Parathyroid adenoma (tissue), 2 donors: ENCODE measurements at regions not wholly inside any gene's neighbourhood (a gene's known extent, or its start where the extent isn't known, plus 50 kb on each side); places are given as distances from the start of the nearest gene placed in this dataset.

Experiments
- H2AFZ ChIP-seq: fragments of 300-600 bp; sonication (generic); one replicate; pipeline ENCODE4 v1.7.0; 2017; ENCODE audit warnings: antibody characterized with exemption, mild to moderate bottlenecking
- H3K27ac ChIP-seq: fragments of 300-600 bp; sonication (generic); one replicate; pipeline ENCODE4 v1.7.0; 2017
- H3K27me3 ChIP-seq: fragments of 300-600 bp; sonication (generic); one replicate; pipeline ENCODE4 v1.7.0; 2017; ENCODE audit warnings: low read length; ENCODE audit not compliant: control insufficient read depth, insufficient read depth
- H3K36me3 ChIP-seq: fragments of 300-600 bp; sonication (generic); one replicate; pipeline ENCODE4 v1.7.0; 2017; ENCODE audit warnings: low read length; ENCODE audit not compliant: control insufficient read depth, insufficient read depth
- H3K4me1 ChIP-seq: fragments of 300-600 bp; sonication (generic); one replicate; pipeline ENCODE4 v1.7.0; 2017; ENCODE audit warnings: control low read depth
- H3K4me2 ChIP-seq: fragments of 300-600 bp; sonication (generic); one replicate; pipeline ENCODE4 v1.7.0; 2017; ENCODE audit warnings: low read length
- H3K4me3 ChIP-seq: fragments of 300-600 bp; sonication (generic); one replicate; pipeline ENCODE4 v1.7.0; 2017; ENCODE audit warnings: low read depth, low read length
- H3K79me2 ChIP-seq: fragments of 300-600 bp; sonication (generic); one replicate; pipeline ENCODE4 v1.7.0; 2017; ENCODE audit warnings: control low read depth
- H3K9ac ChIP-seq: fragments of 300-600 bp; sonication (generic); one replicate; pipeline ENCODE4 v1.7.0; 2017; ENCODE audit warnings: mild to moderate bottlenecking
- H3K9me3 ChIP-seq: fragments of 300-600 bp; sonication (generic); one replicate; pipeline ENCODE4 v1.7.0; 2017; ENCODE audit warnings: low read length; ENCODE audit not compliant: control insufficient read depth
- TF ChIP-seq, protein P1 (sequence below): fragments of 300-600 bp; sonication (generic); IDR thresholded peaks from one replicate; pipeline ENCODE4 v1.7.0; 2017; ENCODE audit warnings: antibody characterized with exemption, mild to moderate bottlenecking
- donor health status: primary hyperparathyroidism.

DNA sequence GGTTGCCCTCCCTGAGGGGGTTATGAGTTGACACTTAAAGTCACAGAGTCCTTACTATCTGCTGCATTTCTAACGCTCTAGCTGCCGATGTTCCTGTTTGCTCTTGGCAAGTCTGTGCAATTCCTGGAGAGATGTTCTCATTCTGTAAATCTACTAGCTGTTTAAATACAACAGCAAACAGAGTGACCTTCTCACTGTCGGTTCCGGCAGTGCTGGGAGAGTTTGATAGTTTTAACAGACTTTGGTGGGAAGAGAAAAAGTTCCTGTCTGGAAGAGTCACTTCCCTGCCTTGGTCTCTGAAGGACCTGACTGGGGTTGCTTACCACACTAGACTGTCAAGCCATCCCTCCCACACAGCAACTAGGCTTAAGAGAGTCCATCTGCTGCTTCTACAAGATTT, 63.3 kb upstream of the ELMO1 start:
- no peak overlapping the region for H3K4me3 ChIP-seq
- no peaks in the 10 kb centered on the region for H3K79me2 ChIP-seq

DNA sequence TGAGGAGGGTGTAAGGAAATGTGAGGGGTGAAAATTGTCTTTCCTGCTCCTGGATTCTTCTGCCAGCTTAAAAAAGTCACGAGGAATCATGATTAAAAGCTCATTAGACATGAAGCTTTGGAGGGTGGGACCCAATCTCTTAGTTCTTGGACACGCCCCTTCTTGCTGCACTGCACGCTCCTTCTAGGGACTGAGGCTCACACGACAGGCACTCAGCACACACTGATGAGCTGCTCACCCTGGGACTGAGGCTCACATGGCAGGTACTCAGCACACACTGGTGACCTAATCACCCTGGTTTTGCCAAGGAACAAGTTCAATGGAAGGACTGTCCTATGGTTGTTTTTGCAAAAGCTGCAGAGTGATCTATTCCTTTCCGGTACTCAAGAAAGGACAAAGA, 65.8 kb upstream of the ELMO1 start:
- no peak overlapping the region for H3K27ac ChIP-seq

More for the DNA sequence above, 63.3 kb upstream of the ELMO1 start:
- Histone ChIP-seq H2AFZ (no peak overlapping the region), H3K9ac (no peak overlapping the region), H3K4me1 (no peaks in the 10 kb centered on the region), H3K36me3 (no peaks in the 10 kb centered on the region), H3K9me3 (no peaks in the 10 kb centered on the region), H3K4me2 (no peak overlapping the region), H3K27ac (no peak overlapping the region), H3K27me3 (no peaks in the 10 kb centered on the region)
- TF ChIP-seq, protein P1, sequence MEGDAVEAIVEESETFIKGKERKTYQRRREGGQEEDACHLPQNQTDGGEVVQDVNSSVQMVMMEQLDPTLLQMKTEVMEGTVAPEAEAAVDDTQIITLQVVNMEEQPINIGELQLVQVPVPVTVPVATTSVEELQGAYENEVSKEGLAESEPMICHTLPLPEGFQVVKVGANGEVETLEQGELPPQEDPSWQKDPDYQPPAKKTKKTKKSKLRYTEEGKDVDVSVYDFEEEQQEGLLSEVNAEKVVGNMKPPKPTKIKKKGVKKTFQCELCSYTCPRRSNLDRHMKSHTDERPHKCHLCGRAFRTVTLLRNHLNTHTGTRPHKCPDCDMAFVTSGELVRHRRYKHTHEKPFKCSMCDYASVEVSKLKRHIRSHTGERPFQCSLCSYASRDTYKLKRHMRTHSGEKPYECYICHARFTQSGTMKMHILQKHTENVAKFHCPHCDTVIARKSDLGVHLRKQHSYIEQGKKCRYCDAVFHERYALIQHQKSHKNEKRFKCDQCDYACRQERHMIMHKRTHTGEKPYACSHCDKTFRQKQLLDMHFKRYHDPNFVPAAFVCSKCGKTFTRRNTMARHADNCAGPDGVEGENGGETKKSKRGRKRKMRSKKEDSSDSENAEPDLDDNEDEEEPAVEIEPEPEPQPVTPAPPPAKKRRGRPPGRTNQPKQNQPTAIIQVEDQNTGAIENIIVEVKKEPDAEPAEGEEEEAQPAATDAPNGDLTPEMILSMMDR: no peak

DNA sequence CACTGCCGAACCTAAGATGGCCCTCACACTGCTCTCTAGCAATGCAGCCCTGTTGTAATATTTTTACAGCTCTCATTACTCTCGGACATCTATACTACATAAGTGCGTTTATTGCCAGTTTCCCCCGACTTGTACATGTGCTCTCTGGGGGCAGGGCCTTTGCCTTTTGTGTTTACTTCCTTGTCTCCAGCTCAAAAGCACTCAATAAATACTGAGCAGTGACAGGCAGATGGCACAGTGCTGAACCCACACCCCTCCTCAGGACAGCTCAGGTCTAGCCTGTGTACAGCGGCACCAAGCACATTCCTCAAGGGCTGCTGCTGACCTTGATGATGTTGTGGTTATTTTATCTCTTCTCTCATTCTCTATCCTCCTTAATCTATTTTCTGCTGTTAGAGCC, 68.0 kb upstream of the ELMO1 start:
- Histone ChIP-seq H3K4me2 (no peak overlapping the region), H3K4me1 (no peaks in the 10 kb centered on the region), H2AFZ (no peak overlapping the region), H3K36me3 (no peaks in the 10 kb centered on the region), H3K9ac (no peak overlapping the region), H3K27me3 (no peaks in the 10 kb centered on the region), H3K4me3 (no peak overlapping the region), H3K79me2 (no peaks in the 10 kb centered on the region), H3K9me3 (no peaks in the 10 kb centered on the region), H3K27ac (no peak overlapping the region)
- TF ChIP-seq, protein P1: no peak

More for the DNA sequence above, 65.8 kb upstream of the ELMO1 start:
- TF ChIP-seq, protein P1: no peak
- Histone ChIP-seq H3K27me3 (no peaks in the 10 kb centered on the region), H3K9me3 (no peaks in the 10 kb centered on the region), H3K79me2 (no peaks in the 10 kb centered on the region), H3K4me1 (no peaks in the 10 kb centered on the region), H3K4me3 (no peak overlapping the region), H3K36me3 (no peaks in the 10 kb centered on the region), H2AFZ (no peak overlapping the region), H3K4me2 (no peak overlapping the region), H3K9ac (no peak overlapping the region)

DNA sequence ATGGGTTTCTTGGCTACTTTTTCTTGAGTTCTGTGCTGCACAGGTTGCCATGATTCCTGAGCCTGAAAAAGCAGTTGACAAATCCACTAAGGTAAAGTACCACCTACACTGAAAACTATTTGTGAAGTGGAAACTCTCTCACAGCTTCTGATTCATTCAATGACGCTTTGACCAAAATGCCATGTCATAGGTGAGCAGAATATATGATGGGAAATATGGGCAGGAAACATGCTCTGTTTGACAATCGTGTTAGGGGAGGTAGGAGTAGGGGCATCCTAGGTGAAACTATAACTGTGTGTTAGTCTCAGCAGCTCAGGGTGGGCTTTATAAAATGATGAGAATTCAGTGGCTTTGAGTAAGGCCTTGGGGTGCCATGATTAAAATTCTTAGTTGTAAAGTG, 69.6 kb upstream of the ELMO1 start:
- Histone ChIP-seq H3K4me2 (no peak overlapping the region), H3K27ac (no peak overlapping the region), H3K9me3 (no peaks in the 10 kb centered on the region), H2AFZ (no peak overlapping the region), H3K4me3 (no peak overlapping the region), H3K27me3 (no peaks in the 10 kb centered on the region), H3K9ac (no peak overlapping the region), H3K79me2 (no peaks in the 10 kb centered on the region), H3K4me1 (no peaks in the 10 kb centered on the region), H3K36me3 (no peaks in the 10 kb centered on the region)
- TF ChIP-seq, protein P1: no peak

DNA sequence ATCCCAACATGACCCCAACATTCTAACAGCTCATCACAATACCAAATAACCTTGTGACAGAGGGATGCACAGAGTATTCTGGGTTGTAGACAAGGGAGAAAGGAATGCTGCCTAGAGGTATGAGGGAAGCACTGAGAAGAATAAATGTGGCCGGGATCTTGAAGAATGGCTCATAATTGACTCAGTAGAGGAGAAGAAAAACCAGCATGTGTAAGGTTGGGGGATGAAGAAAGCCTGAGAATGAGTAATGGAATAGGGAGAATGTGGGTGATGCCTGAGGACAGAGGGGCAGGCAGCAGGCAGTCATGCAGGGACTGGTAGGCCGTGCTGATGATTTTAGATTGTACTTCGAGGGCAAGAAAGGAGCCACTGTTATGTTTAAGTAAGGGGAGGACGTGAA, 75.4 kb upstream of the ELMO1 start:
- TF ChIP-seq, protein P1: no peak
- Histone ChIP-seq H3K4me1 (no peaks in the 10 kb centered on the region), H3K9me3 (no peaks in the 10 kb centered on the region), H3K36me3 (no peaks in the 10 kb centered on the region), H2AFZ (no peak overlapping the region), H3K79me2 (no peaks in the 10 kb centered on the region), H3K9ac (no peak overlapping the region), H3K27me3 (no peaks in the 10 kb centered on the region), H3K27ac (no peak overlapping the region), H3K4me3 (no peak overlapping the region), H3K4me2 (no peak overlapping the region)
